22Rv1 (cell line): ENCODE measurements at regions not wholly inside any gene's neighbourhood (a gene's known extent, or its start where the extent isn't known, plus 50 kb on each side); places are given as distances from the start of the nearest gene placed in this dataset.
"Not testable (repeated sequence)": the region's sequence is repeated elsewhere in the genome, so short reads cannot be mapped to it uniquely, and the experiment has no call there.

Experiments
- ZFX ChIP-seq: fragments of 450-650 bp; IDR thresholded peaks from 2 replicates; pipeline ENCODE4 v1.6.1; 2017; ENCODE audit warnings: antibody characterized with exemption, borderline replicate concordance
- TF ChIP-seq, protein P1 (sequence below): fragments of 450-650 bp; IDR thresholded peaks from 2 replicates; pipeline ENCODE4 v1.5.1; 2017; ENCODE audit warnings: mild to moderate bottlenecking

DNA sequence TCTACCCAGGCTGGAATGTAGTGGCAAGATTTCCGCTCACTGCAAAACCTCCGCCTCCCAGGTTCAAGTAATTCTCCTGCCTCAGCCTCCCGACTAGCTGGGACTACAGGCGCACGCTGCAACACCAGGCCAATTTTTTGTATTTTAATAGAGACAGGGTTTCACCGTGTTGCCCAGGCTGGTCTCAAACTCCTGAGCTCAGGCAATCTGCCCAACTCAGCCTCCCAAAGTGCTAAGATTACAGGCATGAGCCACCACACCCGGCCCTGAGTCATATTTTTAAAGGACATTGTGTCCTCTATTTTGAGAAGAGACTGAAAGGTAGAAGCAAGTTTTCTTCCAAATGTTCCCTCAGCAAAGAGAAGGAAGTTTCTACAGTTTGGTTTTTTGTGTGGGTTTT lies 227.1 kb downstream of the KCTD12 start:
- TF ChIP-seq, protein P1, sequence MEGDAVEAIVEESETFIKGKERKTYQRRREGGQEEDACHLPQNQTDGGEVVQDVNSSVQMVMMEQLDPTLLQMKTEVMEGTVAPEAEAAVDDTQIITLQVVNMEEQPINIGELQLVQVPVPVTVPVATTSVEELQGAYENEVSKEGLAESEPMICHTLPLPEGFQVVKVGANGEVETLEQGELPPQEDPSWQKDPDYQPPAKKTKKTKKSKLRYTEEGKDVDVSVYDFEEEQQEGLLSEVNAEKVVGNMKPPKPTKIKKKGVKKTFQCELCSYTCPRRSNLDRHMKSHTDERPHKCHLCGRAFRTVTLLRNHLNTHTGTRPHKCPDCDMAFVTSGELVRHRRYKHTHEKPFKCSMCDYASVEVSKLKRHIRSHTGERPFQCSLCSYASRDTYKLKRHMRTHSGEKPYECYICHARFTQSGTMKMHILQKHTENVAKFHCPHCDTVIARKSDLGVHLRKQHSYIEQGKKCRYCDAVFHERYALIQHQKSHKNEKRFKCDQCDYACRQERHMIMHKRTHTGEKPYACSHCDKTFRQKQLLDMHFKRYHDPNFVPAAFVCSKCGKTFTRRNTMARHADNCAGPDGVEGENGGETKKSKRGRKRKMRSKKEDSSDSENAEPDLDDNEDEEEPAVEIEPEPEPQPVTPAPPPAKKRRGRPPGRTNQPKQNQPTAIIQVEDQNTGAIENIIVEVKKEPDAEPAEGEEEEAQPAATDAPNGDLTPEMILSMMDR: not testable (repeated sequence)
- not testable (repeated sequence) for TF ChIP-seq ZFX
